ENCODE measurements at regions not wholly inside any gene's neighbourhood (a gene's known extent, or its start where the extent isn't known, plus 50 kb on each side); places are given as distances from the start of the nearest gene placed in this dataset.

GRCh38 chr5:148748702-148749392 lies 77.6 kb upstream of the ADRB2 start:
- no peak for TF ChIP-seq POLR2A (IDR thresholded peaks at IDR 0.05)
- TF ChIP-seq CTCF (IDR thresholded peaks at IDR 0.05): no peak
- no peak for TF ChIP-seq POLR2AphosphoS5 (IDR thresholded peaks at IDR 0.05)

Measured in stomach (tissue), 4 donors.